Ishikawa (cell line): ENCODE measurements at regions not wholly inside any gene's neighbourhood (a gene's known extent, or its start where the extent isn't known, plus 50 kb on each side); places are given as distances from the start of the nearest gene placed in this dataset.

Source experiments
- CEBPB ChIP-seq: IDR thresholded peaks from 2 replicates; pipeline ENCODE4 v1.6.1; 2012
- CREB1 ChIP-seq: IDR thresholded peaks from 2 replicates; pipeline ENCODE4 v1.6.1; 2012; ENCODE audit warnings: low read depth
- EGR1 ChIP-seq: IDR thresholded peaks from 2 replicates; pipeline ENCODE4 v1.6.1; 2012
- EP300 ChIP-seq: IDR thresholded peaks from 2 replicates; pipeline ENCODE4 v1.6.1; 2012; ENCODE audit warnings: borderline replicate concordance
- FOXM1 ChIP-seq: IDR thresholded peaks from 2 replicates; pipeline ENCODE4 v1.6.1; 2012; ENCODE audit warnings: low read depth, borderline replicate concordance
- NFIC ChIP-seq: IDR thresholded peaks from 2 replicates; pipeline ENCODE4 v1.6.1; 2012
- RAD21 ChIP-seq: IDR thresholded peaks from 2 replicates; pipeline ENCODE4 v1.6.1; 2012; ENCODE audit warnings: low read depth
- TAF1 ChIP-seq: IDR thresholded peaks from 2 replicates; pipeline ENCODE4 v1.6.1; 2012; ENCODE audit warnings: low read depth, mild to moderate bottlenecking
- TCF12 ChIP-seq: IDR thresholded peaks from 2 replicates; pipeline ENCODE4 v1.6.1; 2012; ENCODE audit warnings: low read depth
- TEAD4 ChIP-seq: IDR thresholded peaks from 2 replicates; pipeline ENCODE4 v1.6.1; 2012
- USF1 ChIP-seq: IDR thresholded peaks from 2 replicates; pipeline ENCODE4 v1.6.1; 2012
- YY1 ChIP-seq: IDR thresholded peaks from 2 replicates; pipeline ENCODE4 v1.6.1; 2012; ENCODE audit warnings: low read depth
- ZBTB7A ChIP-seq: IDR thresholded peaks from 2 replicates; pipeline ENCODE4 v1.6.1; 2012; ENCODE audit warnings: low read depth
- TF ChIP-seq, protein P1 (sequence below): IDR thresholded peaks from 2 replicates; pipeline ENCODE4 v1.6.1; 2012
- TF ChIP-seq, protein P2 (sequence below): IDR thresholded peaks from 2 replicates; pipeline ENCODE4 v1.6.1; 2012; ENCODE audit warnings: low read depth, mild to moderate bottlenecking

DNA sequence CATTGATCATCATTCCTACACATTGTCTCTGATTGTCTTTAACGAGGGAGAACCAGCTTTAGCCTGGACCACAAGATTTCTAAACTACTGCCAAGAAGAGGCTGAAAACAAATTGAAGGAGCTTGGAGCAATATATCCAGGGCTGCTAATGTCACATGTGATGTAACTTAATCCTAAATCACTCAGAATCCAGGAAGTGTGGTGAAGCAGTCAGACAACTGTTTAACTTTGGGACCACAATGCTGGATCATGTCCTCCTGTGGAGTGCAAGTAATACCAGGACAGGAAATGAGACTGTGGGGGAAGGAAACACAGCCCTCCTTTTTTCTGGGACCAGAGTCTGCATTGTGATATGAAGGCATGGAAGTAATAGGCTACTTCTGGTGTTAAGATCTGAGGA is 430.2 kb downstream of the KCTD12 start:
- TF ChIP-seq TAF1 (no peak), EGR1 (no peak), FOXM1 (no peak)
- TF ChIP-seq, protein P1, sequence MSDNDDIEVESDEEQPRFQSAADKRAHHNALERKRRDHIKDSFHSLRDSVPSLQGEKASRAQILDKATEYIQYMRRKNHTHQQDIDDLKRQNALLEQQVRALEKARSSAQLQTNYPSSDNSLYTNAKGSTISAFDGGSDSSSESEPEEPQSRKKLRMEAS, result no peak

DNA sequence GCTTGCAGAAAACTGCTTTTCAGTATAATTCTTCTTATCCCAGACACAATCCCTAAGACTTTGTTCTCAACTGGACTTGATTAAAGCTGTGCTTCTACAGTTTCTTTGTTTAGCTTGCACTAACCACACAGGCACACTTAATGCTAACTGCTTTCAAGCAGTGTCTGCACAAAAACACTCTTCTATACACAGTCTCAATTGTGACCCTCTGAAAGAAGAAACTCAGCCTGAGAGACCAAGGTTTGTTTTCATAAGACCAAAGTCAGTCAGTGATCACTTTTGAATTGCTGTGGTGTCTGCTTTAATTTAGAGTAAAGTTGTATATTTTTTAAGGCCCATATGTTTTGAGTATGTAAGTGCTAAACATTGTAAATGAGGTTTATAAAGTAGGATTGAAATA is 431.2 kb downstream of the KCTD12 start:
- no peak for TF ChIP-seq TAF1
- no peak for TF ChIP-seq USF1
- no peak for TF ChIP-seq NFIC
- no peak for TF ChIP-seq ZBTB7A
- no peak for TF ChIP-seq YY1
- TF ChIP-seq CREB1, result no peak
- no peak for TF ChIP-seq CEBPB
- TF ChIP-seq, protein P1, result no peak
- TF ChIP-seq TEAD4, result no peak
- TF ChIP-seq TCF12, result no peak
- TF ChIP-seq RAD21, result no peak
- no peak for TF ChIP-seq EGR1

DNA sequence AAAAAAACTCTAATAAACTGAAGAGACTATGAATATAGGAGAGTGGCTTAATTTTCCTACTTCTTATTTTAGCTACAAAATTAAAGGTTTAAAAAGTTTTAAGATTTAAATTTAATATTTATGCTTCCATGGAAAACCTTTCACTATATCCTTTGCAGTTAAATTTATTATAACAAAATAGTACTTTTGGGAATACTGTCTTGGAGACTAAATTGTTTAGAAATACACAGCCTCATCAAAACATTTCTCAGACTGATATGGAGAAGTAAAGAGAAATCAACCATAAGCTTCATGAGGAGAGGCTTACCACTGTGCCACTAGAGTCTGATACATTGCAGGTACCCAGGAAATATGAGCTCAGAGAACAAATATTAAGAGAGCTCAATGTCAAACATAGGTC is 436.5 kb downstream of the KCTD12 start:
- no peak for TF ChIP-seq TCF12
- TF ChIP-seq, protein P1, result no peak
- TF ChIP-seq TEAD4, result no peak
- TF ChIP-seq EP300, result no peak
- TF ChIP-seq RAD21, result no peak
- no peak for TF ChIP-seq CREB1
- TF ChIP-seq ZBTB7A, result no peak
- no peak for TF ChIP-seq CEBPB
- TF ChIP-seq YY1, result no peak
- TF ChIP-seq TAF1, result no peak
- TF ChIP-seq EGR1, result no peak
- TF ChIP-seq, protein P2, sequence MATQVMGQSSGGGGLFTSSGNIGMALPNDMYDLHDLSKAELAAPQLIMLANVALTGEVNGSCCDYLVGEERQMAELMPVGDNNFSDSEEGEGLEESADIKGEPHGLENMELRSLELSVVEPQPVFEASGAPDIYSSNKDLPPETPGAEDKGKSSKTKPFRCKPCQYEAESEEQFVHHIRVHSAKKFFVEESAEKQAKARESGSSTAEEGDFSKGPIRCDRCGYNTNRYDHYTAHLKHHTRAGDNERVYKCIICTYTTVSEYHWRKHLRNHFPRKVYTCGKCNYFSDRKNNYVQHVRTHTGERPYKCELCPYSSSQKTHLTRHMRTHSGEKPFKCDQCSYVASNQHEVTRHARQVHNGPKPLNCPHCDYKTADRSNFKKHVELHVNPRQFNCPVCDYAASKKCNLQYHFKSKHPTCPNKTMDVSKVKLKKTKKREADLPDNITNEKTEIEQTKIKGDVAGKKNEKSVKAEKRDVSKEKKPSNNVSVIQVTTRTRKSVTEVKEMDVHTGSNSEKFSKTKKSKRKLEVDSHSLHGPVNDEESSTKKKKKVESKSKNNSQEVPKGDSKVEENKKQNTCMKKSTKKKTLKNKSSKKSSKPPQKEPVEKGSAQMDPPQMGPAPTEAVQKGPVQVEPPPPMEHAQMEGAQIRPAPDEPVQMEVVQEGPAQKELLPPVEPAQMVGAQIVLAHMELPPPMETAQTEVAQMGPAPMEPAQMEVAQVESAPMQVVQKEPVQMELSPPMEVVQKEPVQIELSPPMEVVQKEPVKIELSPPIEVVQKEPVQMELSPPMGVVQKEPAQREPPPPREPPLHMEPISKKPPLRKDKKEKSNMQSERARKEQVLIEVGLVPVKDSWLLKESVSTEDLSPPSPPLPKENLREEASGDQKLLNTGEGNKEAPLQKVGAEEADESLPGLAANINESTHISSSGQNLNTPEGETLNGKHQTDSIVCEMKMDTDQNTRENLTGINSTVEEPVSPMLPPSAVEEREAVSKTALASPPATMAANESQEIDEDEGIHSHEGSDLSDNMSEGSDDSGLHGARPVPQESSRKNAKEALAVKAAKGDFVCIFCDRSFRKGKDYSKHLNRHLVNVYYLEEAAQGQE, result no peak
- TF ChIP-seq NFIC, result no peak
- TF ChIP-seq USF1, result no peak

GRCh38 chr13:76446191-76446590 is 440.0 kb downstream of the KCTD12 start:
- TF ChIP-seq YY1, result no peak
- no peak for TF ChIP-seq TCF12
- TF ChIP-seq, protein P2, result no peak
- no peak for TF ChIP-seq ZBTB7A
- no peak for TF ChIP-seq CEBPB
- TF ChIP-seq, protein P1, result no peak
- no peak for TF ChIP-seq CREB1
- no peak for TF ChIP-seq USF1
- no peak for TF ChIP-seq EP300
- TF ChIP-seq TEAD4, result no peak
- TF ChIP-seq FOXM1, result no peak
- TF ChIP-seq TAF1, result no peak
- TF ChIP-seq EGR1, result no peak
- no peak for TF ChIP-seq RAD21

DNA sequence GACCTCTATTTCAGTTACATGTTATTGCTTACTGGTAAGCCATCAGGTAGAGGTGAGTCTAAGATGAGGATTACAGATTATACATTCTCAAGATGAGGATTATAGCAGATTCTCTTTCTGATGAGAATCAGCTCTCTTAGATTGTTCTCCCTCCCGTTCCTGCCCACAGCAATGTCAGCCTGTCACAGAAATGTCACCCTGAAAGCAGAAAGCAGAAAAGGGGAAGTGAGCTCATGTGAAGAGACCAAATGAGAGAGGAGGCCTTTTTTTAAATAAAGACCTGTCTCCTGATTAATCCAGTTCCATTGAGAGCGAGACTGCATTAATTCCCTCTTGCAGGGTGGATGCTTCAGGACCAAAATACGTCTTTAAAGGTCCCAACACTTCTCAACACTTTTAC is 445.6 kb downstream of the KCTD12 start:
- TF ChIP-seq CREB1 (no peak), FOXM1 (no peak), TAF1 (no peak), ZBTB7A (no peak), EGR1 (no peak)
